OCI-LY7 (cell line): ENCODE measurements at regions not wholly inside any gene's neighbourhood (a gene's known extent, or its start where the extent isn't known, plus 50 kb on each side); places are given as distances from the start of the nearest gene placed in this dataset.

Experiments
- BruUV-seq: library from RNA; stranded (reverse); fragments of 400-500 nt; replicated peaks from 2 replicates; lab custom pipeline; 2021; lab: Mats Ljungman, UMichigan
- CTCF ChIA-PET: fragments of 300-600 bp; sonication (Branson Sonifier 250); formaldehyde crosslinking; loops from one replicate; lab custom pipeline; 2022; ENCODE audit warnings: antibody characterized with exemption; ENCODE audit not compliant: unreplicated experiment; lab: Charles Lee
- POLR2A ChIA-PET: fragments of 300-600 bp; sonication (Branson Sonifier 250); formaldehyde crosslinking; loops from one replicate; lab custom pipeline; 2022; ENCODE audit warnings: antibody characterized with exemption; lab: Charles Lee
- DNase-seq: peaks from one replicate; pipeline ENCODE4 v3.0.0-alpha.2; 2015; ENCODE audit warnings: low spot score
- H2AFZ ChIP-seq: fragments of 200-600 bp; sonication (generic), shearing (Covaris generic); 2 replicates; pipeline ENCODE4 v1.6.1; 2014; ENCODE audit warnings: mild to moderate bottlenecking, antibody characterized with exemption, low read length, moderate library complexity
- H3K27ac ChIP-seq: fragments of 200-600 bp; sonication (generic); 2 replicates; pipeline ENCODE4 v1.5.1; 2014; ENCODE audit warnings: mixed run types, low read depth, mild to moderate bottlenecking, moderate library complexity, low read length, inconsistent platforms; ENCODE audit not compliant: poor library complexity, severe bottlenecking
- H3K36me3 ChIP-seq: fragments of 200-600 bp; sonication (generic); 2 replicates; pipeline ENCODE4 v1.6.1; 2014; ENCODE audit warnings: mild to moderate bottlenecking, antibody characterized with exemption, low read length, moderate library complexity, mixed read lengths; ENCODE audit not compliant: insufficient read depth
- H3K4me1 ChIP-seq: fragments of 200-600 bp; sonication (generic); 2 replicates; pipeline ENCODE4 v1.5.1; 2014; ENCODE audit warnings: mild to moderate bottlenecking, low read length; ENCODE audit not compliant: insufficient read depth, poor library complexity, severe bottlenecking
- H3K4me2 ChIP-seq: fragments of 200-600 bp; sonication (generic); 2 replicates; pipeline ENCODE4 v1.6.1; 2014; ENCODE audit warnings: mild to moderate bottlenecking, low read length
- H3K4me3 ChIP-seq: fragments of 200-600 bp; sonication (generic); 2 replicates; pipeline ENCODE4 v1.5.1; 2014; ENCODE audit warnings: mild to moderate bottlenecking, low read depth, low read length; ENCODE audit not compliant: poor library complexity, severe bottlenecking
- H3K79me2 ChIP-seq: fragments of 200-600 bp; sonication (generic); 2 replicates; pipeline ENCODE4 v1.6.1; 2016; ENCODE audit warnings: low read depth, mild to moderate bottlenecking, low read length, moderate library complexity, mixed read lengths; ENCODE audit not compliant: insufficient read depth
- H3K9me2 ChIP-seq: fragments of 200-600 bp; sonication (generic); 2 replicates; pipeline ENCODE4 v1.6.1; 2016; ENCODE audit warnings: mild to moderate bottlenecking, low read length, mixed read lengths; ENCODE audit not compliant: insufficient read depth
- H3K9me3 ChIP-seq: fragments of 200-600 bp; sonication (generic); 2 replicates; pipeline ENCODE4 v1.6.1; 2014; ENCODE audit warnings: mild to moderate bottlenecking, mixed run types, low read length, mixed read lengths
- H4K20me1 ChIP-seq: fragments of 200-600 bp; sonication (generic); 2 replicates; pipeline ENCODE4 v1.6.1; 2014; ENCODE audit warnings: mild to moderate bottlenecking, antibody characterized with exemption, low read length, moderate library complexity, mixed read lengths; ENCODE audit not compliant: insufficient read depth
- CTCF ChIP-seq: fragments of 200-600 bp; sonication (generic); conservative IDR thresholded peaks from 2 replicates; pipeline ENCODE4 v1.5.1; 2014; ENCODE audit warnings: mild to moderate bottlenecking, antibody characterized with exemption, low read length, moderate library complexity, mixed read lengths
- EZH2phosphoT487 ChIP-seq: fragments of 200-600 bp; sonication (generic); IDR thresholded peaks from 2 replicates; pipeline ENCODE4 v1.6.1; 2018; ENCODE audit warnings: low read depth, borderline replicate concordance, mild to moderate bottlenecking, mixed run types, antibody characterized with exemption, low read length, moderate library complexity, mixed read lengths
- intact Hi-C: fragments of 100-400 bp; cut with micrococcal nuclease; formaldehyde crosslinking; loops from one replicate; pipeline ENCODE4 v1.10.0; 2022; ENCODE audit not compliant: unreplicated experiment

GRCh38 chr1:17982197-17982596, 125.4 kb upstream of the IGSF21 start:
- Histone ChIP-seq H3K27ac (no peak overlapping the region), H3K4me3 (no peak overlapping the region), H3K9me2 (no peaks in the 10 kb centered on the region), H3K9me3 (no peaks in the 10 kb centered on the region), H3K4me1 (no peaks in the 10 kb centered on the region), H4K20me1 (no peaks in the 10 kb centered on the region), H3K79me2 (no peaks in the 10 kb centered on the region), H3K36me3 (no peaks in the 10 kb centered on the region), H3K4me2 (no peak overlapping the region), H2AFZ (no peak overlapping the region)
- CTCF ChIA-PET = no interaction called here
- TF ChIP-seq CTCF (no peak), EZH2phosphoT487 (no peak)
- no peak for DNase-seq
- no TSS peak for BruUV-seq
- POLR2A ChIA-PET = no interaction called here
- intact Hi-C loops = loop anchor here (5.0 kb wide), 1 partner anchor 320 kb away; no protein-coding TSS in a partner anchor

- TF ChIP-seq EZH2phosphoT487 (no peak), CTCF (peak; percentile 91)
- POLR2A ChIA-PET = no interaction called here
- no TSS peak for BruUV-seq
- peak; percentile 54 for DNase-seq
- Histone ChIP-seq H3K4me1 (no peaks in the 10 kb centered on the region), H3K4me3 (no peak overlapping the region), H3K9me2 (no peaks in the 10 kb centered on the region), H3K9me3 (no peaks in the 10 kb centered on the region), H2AFZ (no peak overlapping the region), H3K79me2 (no peaks in the 10 kb centered on the region), H3K4me2 (no peak overlapping the region), H3K36me3 (no peaks in the 10 kb centered on the region), H3K27ac (no peak overlapping the region), H4K20me1 (no peaks in the 10 kb centered on the region)
- CTCF ChIA-PET = interaction anchor here (1.9 kb wide), 1 partner anchor 116 kb away, joined by 5 read pairs; no protein-coding TSS in a partner anchor
- intact Hi-C loops = loop anchor here (2.0 to 5.0 kb wide), 2 partner anchors 116 to 318 kb away; no protein-coding TSS in a partner anchor
Observed at GRCh38 chr1:17984583-17984982, 123.0 kb upstream of the IGSF21 start.

DNA sequence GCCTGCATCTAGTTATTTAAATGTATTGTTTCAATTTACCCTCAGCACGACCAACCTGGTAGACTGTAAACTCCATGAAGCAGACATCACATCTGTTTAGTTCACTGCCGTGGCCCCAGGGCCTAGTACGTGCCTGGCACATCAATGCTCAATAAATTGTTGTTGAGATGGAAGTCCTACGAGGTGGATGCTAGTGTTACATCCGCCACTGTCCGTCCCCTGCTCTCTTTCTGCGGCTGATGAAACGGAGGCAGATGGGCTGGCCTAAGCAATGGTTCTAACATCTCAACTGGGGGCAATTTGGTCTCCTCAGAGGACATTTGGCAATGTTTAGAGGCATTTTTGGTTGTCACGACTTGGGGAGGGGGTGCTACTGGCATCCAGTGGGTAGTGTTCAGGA, 121.4 kb upstream of the IGSF21 start:
- Histone ChIP-seq H3K36me3 (no peaks in the 10 kb centered on the region), H3K9me2 (no peaks in the 10 kb centered on the region), H3K79me2 (no peaks in the 10 kb centered on the region), H2AFZ (no peak overlapping the region), H3K9me3 (no peaks in the 10 kb centered on the region), H3K4me2 (no peak overlapping the region), H3K27ac (no peak overlapping the region), H4K20me1 (no peaks in the 10 kb centered on the region), H3K4me3 (no peak overlapping the region), H3K4me1 (no peaks in the 10 kb centered on the region)
- intact Hi-C loops = no loop called here
- BruUV-seq = no TSS peak
- CTCF ChIA-PET = no interaction called here
- TF ChIP-seq CTCF (no peak), EZH2phosphoT487 (no peak)
- DNase-seq = no peak
- POLR2A ChIA-PET = no interaction called here
